Thoracic aorta (tissue), 2 donors: ENCODE measurements at regions not wholly inside any gene's neighbourhood (a gene's known extent, or its start where the extent isn't known, plus 50 kb on each side); places are given as distances from the start of the nearest gene placed in this dataset.

Experiments used
- ATAC-seq: fragments of 150-250 bp; one replicate; pipeline ENCODE4 v1.8.0; 2017; ENCODE audit warnings: low read depth; ENCODE audit not compliant: insufficient number of reproducible peaks, low FRiP score
- DNase-seq: peaks from one replicate; pipeline ENCODE4 v3.0.0-alpha.2; 2020; ENCODE audit warnings: low spot score
- H3K27ac ChIP-seq, 2 donors: fragments of 200-600 bp; sonication (generic); 1 replicate in 1 of 2; 2 replicates in 1 of 2; pipeline ENCODE4 v1.5.1; 2016; ENCODE audit warnings: mild to moderate bottlenecking in 2 of 2, moderate library complexity in 2 of 2
- H3K27me3 ChIP-seq: fragments of 200-600 bp; sonication (generic); replicated peaks from 2 replicates; pipeline ENCODE4 v1.6.0; 2016; ENCODE audit warnings: mild to moderate bottlenecking; ENCODE audit not compliant: insufficient read depth
- H3K36me3 ChIP-seq: fragments of 200-600 bp; sonication (generic); one replicate; pipeline ENCODE4 v1.5.1; 2016
- H3K4me1 ChIP-seq, 2 donors: fragments of 200-600 bp; sonication (generic); 1 replicate in 1 of 2; 2 replicates in 1 of 2; pipeline versions ENCODE4 v1.5.1 to v1.6.0; 2016; ENCODE audit warnings: low read depth in 2 of 2, mild to moderate bottlenecking in 1 of 2; ENCODE audit not compliant: control insufficient read depth in 1 of 2
- H3K4me3 ChIP-seq: fragments of 200-600 bp; sonication (generic); 2 replicates; pipeline ENCODE4 v1.5.1; 2016; ENCODE audit warnings: mild to moderate bottlenecking
- H3K9me3 ChIP-seq: fragments of 200-600 bp; sonication (generic); 2 replicates; pipeline ENCODE4 v1.5.1; 2016
- TF ChIP-seq, protein P1 (sequence below): fragments of 200-600 bp; sonication (generic); IDR thresholded peaks from one replicate; pipeline ENCODE4 v1.5.1; 2019; ENCODE audit warnings: antibody characterized with exemption

- DNase-seq = no peak
- no peaks in the 10 kb centered on the region for H3K27me3 ChIP-seq
- H3K4me3 ChIP-seq = no peak overlapping the region
- TF ChIP-seq, protein P1, sequence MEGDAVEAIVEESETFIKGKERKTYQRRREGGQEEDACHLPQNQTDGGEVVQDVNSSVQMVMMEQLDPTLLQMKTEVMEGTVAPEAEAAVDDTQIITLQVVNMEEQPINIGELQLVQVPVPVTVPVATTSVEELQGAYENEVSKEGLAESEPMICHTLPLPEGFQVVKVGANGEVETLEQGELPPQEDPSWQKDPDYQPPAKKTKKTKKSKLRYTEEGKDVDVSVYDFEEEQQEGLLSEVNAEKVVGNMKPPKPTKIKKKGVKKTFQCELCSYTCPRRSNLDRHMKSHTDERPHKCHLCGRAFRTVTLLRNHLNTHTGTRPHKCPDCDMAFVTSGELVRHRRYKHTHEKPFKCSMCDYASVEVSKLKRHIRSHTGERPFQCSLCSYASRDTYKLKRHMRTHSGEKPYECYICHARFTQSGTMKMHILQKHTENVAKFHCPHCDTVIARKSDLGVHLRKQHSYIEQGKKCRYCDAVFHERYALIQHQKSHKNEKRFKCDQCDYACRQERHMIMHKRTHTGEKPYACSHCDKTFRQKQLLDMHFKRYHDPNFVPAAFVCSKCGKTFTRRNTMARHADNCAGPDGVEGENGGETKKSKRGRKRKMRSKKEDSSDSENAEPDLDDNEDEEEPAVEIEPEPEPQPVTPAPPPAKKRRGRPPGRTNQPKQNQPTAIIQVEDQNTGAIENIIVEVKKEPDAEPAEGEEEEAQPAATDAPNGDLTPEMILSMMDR = no peak
- H3K27ac ChIP-seq = no peak overlapping the region
- no peak for ATAC-seq
- no peaks in the 10 kb centered on the region for H3K9me3 ChIP-seq
- no peaks in the 10 kb centered on the region for H3K36me3 ChIP-seq
- H3K4me1 ChIP-seq = no peaks in the 10 kb centered on the region
These were observed 247.1 kb downstream of the UTP18 start for GRCh38 chr17:51507444-51507843.

- H3K4me3 ChIP-seq = no peak overlapping the region
- no peaks in the 10 kb centered on the region for H3K36me3 ChIP-seq
- H3K4me1 ChIP-seq = no peaks in the 10 kb centered on the region
- TF ChIP-seq, protein P1 = no peak
- ATAC-seq = no peak
- no peak overlapping the region for H3K27ac ChIP-seq
- no peaks in the 10 kb centered on the region for H3K9me3 ChIP-seq
- H3K27me3 ChIP-seq = no peaks in the 10 kb centered on the region
- DNase-seq = no peak
These were observed 247.7 kb downstream of the UTP18 start for GRCh38 chr17:51508048-51508447.

GRCh38 chr17:51510940-51511339 is 250.6 kb downstream of the UTP18 start:
- Histone ChIP-seq H3K27me3 (no peaks in the 10 kb centered on the region), H3K36me3 (no peaks in the 10 kb centered on the region), H3K9me3 (no peaks in the 10 kb centered on the region), H3K4me3 (no peak overlapping the region), H3K4me1 (no peaks in the 10 kb centered on the region), H3K27ac (no peak overlapping the region)
- no peak for DNase-seq
- ATAC-seq = no peak
- TF ChIP-seq, protein P1 = no peak

- H3K27me3 ChIP-seq = no peaks in the 10 kb centered on the region
- H3K4me3 ChIP-seq = no peak overlapping the region
- TF ChIP-seq, protein P1 = no peak
- no peaks in the 10 kb centered on the region for H3K36me3 ChIP-seq
- no peak overlapping the region for H3K27ac ChIP-seq
- DNase-seq = no peak
- no peaks in the 10 kb centered on the region for H3K4me1 ChIP-seq
- no peak for ATAC-seq
- no peaks in the 10 kb centered on the region for H3K9me3 ChIP-seq
These were observed 252.0 kb downstream of the UTP18 start for GRCh38 chr17:51512220-51512907.

GRCh38 chr17:51516924-51517323 is 256.6 kb downstream of the UTP18 start:
- no peaks in the 10 kb centered on the region for H3K36me3 ChIP-seq
- no peaks in the 10 kb centered on the region for H3K27me3 ChIP-seq
- ATAC-seq (no peak), DNase-seq (no peak)
- H3K27ac ChIP-seq = no peak overlapping the region
- no peaks in the 10 kb centered on the region for H3K4me1 ChIP-seq
- H3K9me3 ChIP-seq = no peaks in the 10 kb centered on the region
- no peak overlapping the region for H3K4me3 ChIP-seq
- TF ChIP-seq, protein P1 = no peak
